ENCODE measurements at regions not wholly inside any gene's neighbourhood (a gene's known extent, or its start where the extent isn't known, plus 50 kb on each side); places are given as distances from the start of the nearest gene placed in this dataset.

- H3K27me3 ChIP-seq (ENCODE audit: control insufficient read depth in 3 of 3, insufficient read depth in 3 of 3, low read length in 3 of 3) = peaks cover 0 to 9% (median 0%) of the 10 kb centered on the region in 3 donors
- no peaks in the 10 kb centered on the region for H3K36me3 ChIP-seq (ENCODE audit: control insufficient read depth in 3 of 3, insufficient read depth in 3 of 3, low read length in 3 of 3)
- no peak overlapping the region for H3K27ac ChIP-seq (ENCODE audit: low read depth, low read length)
- no peaks in the 10 kb centered on the region for H3K9me3 ChIP-seq (ENCODE audit: control insufficient read depth in 3 of 3, low read length in 3 of 3)
- H3K4me3 ChIP-seq (ENCODE audit: low read length in 3 of 3) = no peak overlapping the region
- H3K9ac ChIP-seq (ENCODE audit: low read depth in 1 of 3, low read length in 3 of 3) = no peak overlapping the region
- no peaks in the 10 kb centered on the region for H3K4me1 ChIP-seq (ENCODE audit: control insufficient read depth in 3 of 3, insufficient read depth in 3 of 3, low read length in 3 of 3)
These were observed 449.7 kb downstream of the IRS2 start for GRCh38 chr13:109336730-109337129.

GRCh38 chr13:109333893-109334651 lies 452.3 kb downstream of the IRS2 start:
- Histone ChIP-seq H3K27me3 (ENCODE audit: control insufficient read depth in 3 of 3, insufficient read depth in 3 of 3, low read length in 3 of 3) (peaks cover 0 to 9% (median 0%) of the 10 kb centered on the region in 3 donors), H3K9ac (ENCODE audit: low read depth in 1 of 3, low read length in 3 of 3) (no peak overlapping the region), H3K4me3 (ENCODE audit: low read length in 3 of 3) (no peak overlapping the region), H3K4me1 (ENCODE audit: control insufficient read depth in 3 of 3, insufficient read depth in 3 of 3, low read length in 3 of 3) (no peaks in the 10 kb centered on the region), H3K27ac (ENCODE audit: low read depth, low read length) (no peak overlapping the region), H3K36me3 (ENCODE audit: control insufficient read depth in 3 of 3, insufficient read depth in 3 of 3, low read length in 3 of 3) (no peaks in the 10 kb centered on the region), H3K9me3 (ENCODE audit: control insufficient read depth in 3 of 3, low read length in 3 of 3) (peaks cover 0 to 2% (median 0%) of the 10 kb centered on the region in 3 donors)

GRCh38 chr13:109332506-109333499 lies 453.6 kb downstream of the IRS2 start:
- Histone ChIP-seq H3K9me3 (ENCODE audit: control insufficient read depth in 3 of 3, low read length in 3 of 3) (peaks cover 0 to 2% (median 0%) of the 10 kb centered on the region in 3 donors), H3K9ac (ENCODE audit: low read depth in 1 of 3, low read length in 3 of 3) (no peak overlapping the region), H3K36me3 (ENCODE audit: control insufficient read depth in 3 of 3, insufficient read depth in 3 of 3, low read length in 3 of 3) (no peaks in the 10 kb centered on the region), H3K27ac (ENCODE audit: low read depth, low read length) (no peak overlapping the region), H3K4me3 (ENCODE audit: low read length in 3 of 3) (no peak overlapping the region), H3K4me1 (ENCODE audit: control insufficient read depth in 3 of 3, insufficient read depth in 3 of 3, low read length in 3 of 3) (no peaks in the 10 kb centered on the region), H3K27me3 (ENCODE audit: control insufficient read depth in 3 of 3, insufficient read depth in 3 of 3, low read length in 3 of 3) (peaks cover 0 to 9% (median 0%) of the 10 kb centered on the region in 3 donors)

GRCh38 chr13:109331898-109332297 lies 454.5 kb downstream of the IRS2 start:
- Histone ChIP-seq H3K27me3 (ENCODE audit: control insufficient read depth in 3 of 3, insufficient read depth in 3 of 3, low read length in 3 of 3) (peaks cover 0 to 9% (median 0%) of the 10 kb centered on the region in 3 donors), H3K36me3 (ENCODE audit: control insufficient read depth in 3 of 3, insufficient read depth in 3 of 3, low read length in 3 of 3) (no peaks in the 10 kb centered on the region), H3K4me1 (ENCODE audit: control insufficient read depth in 3 of 3, insufficient read depth in 3 of 3, low read length in 3 of 3) (no peaks in the 10 kb centered on the region), H3K9me3 (ENCODE audit: control insufficient read depth in 3 of 3, low read length in 3 of 3) (peaks cover 0 to 2% (median 0%) of the 10 kb centered on the region in 3 donors), H3K4me3 (ENCODE audit: low read length in 3 of 3) (no peak overlapping the region), H3K27ac (ENCODE audit: low read depth, low read length) (no peak overlapping the region), H3K9ac (ENCODE audit: low read depth in 1 of 3, low read length in 3 of 3) (no peak overlapping the region)

GRCh38 chr13:109331011-109331433 lies 455.4 kb downstream of the IRS2 start:
- Histone ChIP-seq H3K27me3 (ENCODE audit: control insufficient read depth in 3 of 3, insufficient read depth in 3 of 3, low read length in 3 of 3) (peaks cover 0 to 9% (median 0%) of the 10 kb centered on the region in 3 donors), H3K9me3 (ENCODE audit: control insufficient read depth in 3 of 3, low read length in 3 of 3) (peaks cover 0 to 2% (median 0%) of the 10 kb centered on the region in 3 donors), H3K4me1 (ENCODE audit: control insufficient read depth in 3 of 3, insufficient read depth in 3 of 3, low read length in 3 of 3) (no peaks in the 10 kb centered on the region), H3K4me3 (ENCODE audit: low read length in 3 of 3) (no peak overlapping the region), H3K9ac (ENCODE audit: low read depth in 1 of 3, low read length in 3 of 3) (no peak overlapping the region), H3K27ac (ENCODE audit: low read depth, low read length) (no peak overlapping the region), H3K36me3 (ENCODE audit: control insufficient read depth in 3 of 3, insufficient read depth in 3 of 3, low read length in 3 of 3) (no peaks in the 10 kb centered on the region)

GRCh38 chr13:109330123-109330522 lies 456.3 kb downstream of the IRS2 start:
- no peak overlapping the region for H3K4me3 ChIP-seq (ENCODE audit: low read length in 3 of 3)
- H3K4me1 ChIP-seq (ENCODE audit: control insufficient read depth in 3 of 3, insufficient read depth in 3 of 3, low read length in 3 of 3) = no peaks in the 10 kb centered on the region
- no peak overlapping the region for H3K27ac ChIP-seq (ENCODE audit: low read depth, low read length)

GRCh38 chr13:109329175-109329574 lies 457.2 kb downstream of the IRS2 start:
- H3K9me3 ChIP-seq (ENCODE audit: control insufficient read depth in 3 of 3, low read length in 3 of 3) = peaks cover 0 to 2% (median 0%) of the 10 kb centered on the region in 3 donors
- H3K4me3 ChIP-seq (ENCODE audit: low read length in 3 of 3) = no peak overlapping the region
- peaks cover 0 to 6% (median 0%) of the 10 kb centered on the region in 3 donors for H3K27me3 ChIP-seq (ENCODE audit: control insufficient read depth in 3 of 3, insufficient read depth in 3 of 3, low read length in 3 of 3)
- H3K4me1 ChIP-seq (ENCODE audit: control insufficient read depth in 3 of 3, insufficient read depth in 3 of 3, low read length in 3 of 3) = no peaks in the 10 kb centered on the region
- no peak overlapping the region for H3K27ac ChIP-seq (ENCODE audit: low read depth, low read length)
- H3K36me3 ChIP-seq (ENCODE audit: control insufficient read depth in 3 of 3, insufficient read depth in 3 of 3, low read length in 3 of 3) = no peaks in the 10 kb centered on the region
- H3K9ac ChIP-seq (ENCODE audit: low read depth in 1 of 3, low read length in 3 of 3) = no peak overlapping the region

More at GRCh38 chr13:109330123-109330522, 456.3 kb downstream of the IRS2 start:
- no peaks in the 10 kb centered on the region for H3K36me3 ChIP-seq (ENCODE audit: control insufficient read depth in 3 of 3, insufficient read depth in 3 of 3, low read length in 3 of 3)
- peaks cover 0 to 9% (median 0%) of the 10 kb centered on the region in 3 donors for H3K27me3 ChIP-seq (ENCODE audit: control insufficient read depth in 3 of 3, insufficient read depth in 3 of 3, low read length in 3 of 3)
- H3K9me3 ChIP-seq (ENCODE audit: control insufficient read depth in 3 of 3, low read length in 3 of 3) = peaks cover 0 to 2% (median 0%) of the 10 kb centered on the region in 3 donors
- no peak overlapping the region for H3K9ac ChIP-seq (ENCODE audit: low read depth in 1 of 3, low read length in 3 of 3)

GRCh38 chr13:109326601-109327000 lies 459.8 kb downstream of the IRS2 start:
- Histone ChIP-seq H3K27me3 (ENCODE audit: control insufficient read depth in 3 of 3, insufficient read depth in 3 of 3, low read length in 3 of 3) (no peaks in the 10 kb centered on the region), H3K9ac (ENCODE audit: low read depth in 1 of 3, low read length in 3 of 3) (no peak overlapping the region), H3K9me3 (ENCODE audit: control insufficient read depth in 3 of 3, low read length in 3 of 3) (peaks cover 0 to 2% (median 0%) of the 10 kb centered on the region in 3 donors), H3K4me3 (ENCODE audit: low read length in 3 of 3) (no peak overlapping the region), H3K4me1 (ENCODE audit: control insufficient read depth in 3 of 3, insufficient read depth in 3 of 3, low read length in 3 of 3) (no peaks in the 10 kb centered on the region), H3K36me3 (ENCODE audit: control insufficient read depth in 3 of 3, insufficient read depth in 3 of 3, low read length in 3 of 3) (no peaks in the 10 kb centered on the region), H3K27ac (ENCODE audit: low read depth, low read length) (no peak overlapping the region)

- H3K36me3 ChIP-seq (ENCODE audit: control insufficient read depth in 3 of 3, insufficient read depth in 3 of 3, low read length in 3 of 3) = no peaks in the 10 kb centered on the region
These were observed 463.0 kb downstream of the IRS2 start for GRCh38 chr13:109323338-109323737.

More at GRCh38 chr13:109323338-109323737, 463.0 kb downstream of the IRS2 start:
- Histone ChIP-seq H3K9me3 (ENCODE audit: control insufficient read depth in 3 of 3, low read length in 3 of 3) (no peaks in the 10 kb centered on the region), H3K4me3 (ENCODE audit: low read length in 3 of 3) (no peak overlapping the region), H3K27ac (ENCODE audit: low read depth, low read length) (no peak overlapping the region), H3K9ac (ENCODE audit: low read depth in 1 of 3, low read length in 3 of 3) (no peak overlapping the region), H3K4me1 (ENCODE audit: control insufficient read depth in 3 of 3, insufficient read depth in 3 of 3, low read length in 3 of 3) (no peaks in the 10 kb centered on the region), H3K27me3 (ENCODE audit: control insufficient read depth in 3 of 3, insufficient read depth in 3 of 3, low read length in 3 of 3) (no peaks in the 10 kb centered on the region)

Measured in skeletal muscle tissue (tissue), 3 donors.